ENCODE measurements at regions not wholly inside any gene's neighbourhood (a gene's known extent, or its start where the extent isn't known, plus 50 kb on each side); places are given as distances from the start of the nearest gene placed in this dataset.

GRCh38 chr16:55036371-55036821, 105.7 kb downstream of the IRX5 start:
- Histone ChIP-seq H3K4me1 (ENCODE audit: control insufficient read depth, insufficient read depth, low read length) (no peaks in the 10 kb centered on the region), H3K9me3 (ENCODE audit: control insufficient read depth, insufficient read depth, low read length) (no peaks in the 10 kb centered on the region), H3K9ac (ENCODE audit: low read depth, low read length) (no peak overlapping the region), H3K4me3 (ENCODE audit: low read depth, low read length) (no peak overlapping the region), H3K27me3 (ENCODE audit: control insufficient read depth, insufficient read depth, low read length) (peaks cover 4% of the 10 kb centered on the region), H3K36me3 (ENCODE audit: control insufficient read depth, insufficient read depth, low read length) (no peaks in the 10 kb centered on the region)

- Histone ChIP-seq H3K4me1 (ENCODE audit: control insufficient read depth, insufficient read depth, low read length) (no peaks in the 10 kb centered on the region), H3K4me3 (ENCODE audit: low read depth, low read length) (no peak overlapping the region), H3K27me3 (ENCODE audit: control insufficient read depth, insufficient read depth, low read length) (peaks cover 4% of the 10 kb centered on the region), H3K36me3 (ENCODE audit: control insufficient read depth, insufficient read depth, low read length) (no peaks in the 10 kb centered on the region), H3K9ac (ENCODE audit: low read depth, low read length) (no peak overlapping the region), H3K9me3 (ENCODE audit: control insufficient read depth, insufficient read depth, low read length) (no peaks in the 10 kb centered on the region)
Measured at GRCh38 chr16:55037046-55037445, 106.4 kb downstream of the IRX5 start.

- H3K4me3 ChIP-seq (ENCODE audit: low read depth, low read length) = no peak overlapping the region
- no peaks in the 10 kb centered on the region for H3K4me1 ChIP-seq (ENCODE audit: control insufficient read depth, insufficient read depth, low read length)
- no peaks in the 10 kb centered on the region for H3K9me3 ChIP-seq (ENCODE audit: control insufficient read depth, insufficient read depth, low read length)
- no peaks in the 10 kb centered on the region for H3K36me3 ChIP-seq (ENCODE audit: control insufficient read depth, insufficient read depth, low read length)
- no peak overlapping the region for H3K9ac ChIP-seq (ENCODE audit: low read depth, low read length)
- peaks cover 4% of the 10 kb centered on the region for H3K27me3 ChIP-seq (ENCODE audit: control insufficient read depth, insufficient read depth, low read length)
Measured at GRCh38 chr16:55037966-55038365, 107.3 kb downstream of the IRX5 start.

GRCh38 chr16:55039042-55039441, 108.4 kb downstream of the IRX5 start:
- Histone ChIP-seq H3K9me3 (ENCODE audit: control insufficient read depth, insufficient read depth, low read length) (no peaks in the 10 kb centered on the region), H3K9ac (ENCODE audit: low read depth, low read length) (no peak overlapping the region), H3K4me1 (ENCODE audit: control insufficient read depth, insufficient read depth, low read length) (no peaks in the 10 kb centered on the region), H3K36me3 (ENCODE audit: control insufficient read depth, insufficient read depth, low read length) (no peaks in the 10 kb centered on the region), H3K4me3 (ENCODE audit: low read depth, low read length) (no peak overlapping the region), H3K27me3 (ENCODE audit: control insufficient read depth, insufficient read depth, low read length) (peaks cover 4% of the 10 kb centered on the region)

GRCh38 chr16:55039511-55039910, 108.8 kb downstream of the IRX5 start:
- H3K9ac ChIP-seq (ENCODE audit: low read depth, low read length) = no peak overlapping the region
- peaks cover 4% of the 10 kb centered on the region for H3K27me3 ChIP-seq (ENCODE audit: control insufficient read depth, insufficient read depth, low read length)
- no peaks in the 10 kb centered on the region for H3K36me3 ChIP-seq (ENCODE audit: control insufficient read depth, insufficient read depth, low read length)
- H3K4me1 ChIP-seq (ENCODE audit: control insufficient read depth, insufficient read depth, low read length) = no peaks in the 10 kb centered on the region
- no peaks in the 10 kb centered on the region for H3K9me3 ChIP-seq (ENCODE audit: control insufficient read depth, insufficient read depth, low read length)
- no peak overlapping the region for H3K4me3 ChIP-seq (ENCODE audit: low read depth, low read length)

- Histone ChIP-seq H3K36me3 (ENCODE audit: control insufficient read depth, insufficient read depth, low read length) (no peaks in the 10 kb centered on the region), H3K9me3 (ENCODE audit: control insufficient read depth, insufficient read depth, low read length) (no peaks in the 10 kb centered on the region), H3K4me1 (ENCODE audit: control insufficient read depth, insufficient read depth, low read length) (no peaks in the 10 kb centered on the region), H3K9ac (ENCODE audit: low read depth, low read length) (no peak overlapping the region), H3K4me3 (ENCODE audit: low read depth, low read length) (no peak overlapping the region), H3K27me3 (ENCODE audit: control insufficient read depth, insufficient read depth, low read length) (peaks cover 4% of the 10 kb centered on the region)
Measured at GRCh38 chr16:55039931-55040330, 109.3 kb downstream of the IRX5 start.

GRCh38 chr16:55040366-55041086, 109.9 kb downstream of the IRX5 start:
- H3K4me1 ChIP-seq (ENCODE audit: control insufficient read depth, insufficient read depth, low read length) = no peaks in the 10 kb centered on the region
- no peak overlapping the region for H3K4me3 ChIP-seq (ENCODE audit: low read depth, low read length)
- H3K9ac ChIP-seq (ENCODE audit: low read depth, low read length) = no peak overlapping the region
- H3K27me3 ChIP-seq (ENCODE audit: control insufficient read depth, insufficient read depth, low read length) = no peaks in the 10 kb centered on the region
- no peaks in the 10 kb centered on the region for H3K36me3 ChIP-seq (ENCODE audit: control insufficient read depth, insufficient read depth, low read length)
- H3K9me3 ChIP-seq (ENCODE audit: control insufficient read depth, insufficient read depth, low read length) = no peaks in the 10 kb centered on the region

GRCh38 chr16:55041540-55042234, 111.0 kb downstream of the IRX5 start:
- Histone ChIP-seq H3K36me3 (ENCODE audit: control insufficient read depth, insufficient read depth, low read length) (no peaks in the 10 kb centered on the region), H3K9me3 (ENCODE audit: control insufficient read depth, insufficient read depth, low read length) (no peaks in the 10 kb centered on the region), H3K4me1 (ENCODE audit: control insufficient read depth, insufficient read depth, low read length) (no peaks in the 10 kb centered on the region), H3K4me3 (ENCODE audit: low read depth, low read length) (no peak overlapping the region), H3K27me3 (ENCODE audit: control insufficient read depth, insufficient read depth, low read length) (no peaks in the 10 kb centered on the region), H3K9ac (ENCODE audit: low read depth, low read length) (no peak overlapping the region)

GRCh38 chr16:55042556-55043432, 112.1 kb downstream of the IRX5 start:
- Histone ChIP-seq H3K27me3 (ENCODE audit: control insufficient read depth, insufficient read depth, low read length) (no peaks in the 10 kb centered on the region), H3K4me1 (ENCODE audit: control insufficient read depth, insufficient read depth, low read length) (no peaks in the 10 kb centered on the region)

GRCh38 chr16:55043499-55043898, 112.8 kb downstream of the IRX5 start:
- no peaks in the 10 kb centered on the region for H3K27me3 ChIP-seq (ENCODE audit: control insufficient read depth, insufficient read depth, low read length)
- no peaks in the 10 kb centered on the region for H3K9me3 ChIP-seq (ENCODE audit: control insufficient read depth, insufficient read depth, low read length)
- no peaks in the 10 kb centered on the region for H3K36me3 ChIP-seq (ENCODE audit: control insufficient read depth, insufficient read depth, low read length)
- H3K4me1 ChIP-seq (ENCODE audit: control insufficient read depth, insufficient read depth, low read length) = no peaks in the 10 kb centered on the region
- H3K4me3 ChIP-seq (ENCODE audit: low read depth, low read length) = no peak overlapping the region
- H3K9ac ChIP-seq (ENCODE audit: low read depth, low read length) = no peak overlapping the region

More at GRCh38 chr16:55042556-55043432, 112.1 kb downstream of the IRX5 start:
- H3K36me3 ChIP-seq (ENCODE audit: control insufficient read depth, insufficient read depth, low read length) = no peaks in the 10 kb centered on the region
- no peaks in the 10 kb centered on the region for H3K9me3 ChIP-seq (ENCODE audit: control insufficient read depth, insufficient read depth, low read length)
- no peak overlapping the region for H3K9ac ChIP-seq (ENCODE audit: low read depth, low read length)
- no peak overlapping the region for H3K4me3 ChIP-seq (ENCODE audit: low read depth, low read length)

- Histone ChIP-seq H3K27me3 (ENCODE audit: control insufficient read depth, insufficient read depth, low read length) (no peaks in the 10 kb centered on the region), H3K4me1 (ENCODE audit: control insufficient read depth, insufficient read depth, low read length) (no peaks in the 10 kb centered on the region), H3K9me3 (ENCODE audit: control insufficient read depth, insufficient read depth, low read length) (no peaks in the 10 kb centered on the region), H3K9ac (ENCODE audit: low read depth, low read length) (no peak overlapping the region), H3K36me3 (ENCODE audit: control insufficient read depth, insufficient read depth, low read length) (no peaks in the 10 kb centered on the region), H3K4me3 (ENCODE audit: low read depth, low read length) (no peak overlapping the region)
Measured at GRCh38 chr16:55044201-55044975, 113.7 kb downstream of the IRX5 start.

All from iPS-15b (cell line).